Endothelial cell of umbilical vein (primary cell): ENCODE measurements at regions not wholly inside any gene's neighbourhood (a gene's known extent, or its start where the extent isn't known, plus 50 kb on each side); places are given as distances from the start of the nearest gene placed in this dataset.

ENCODE experiments used
- BruUV-seq: library from RNA; stranded (reverse); fragments of 400-500 nt; replicated peaks from 2 replicates; lab custom pipeline; 2021; lab: Mats Ljungman, UMichigan
- CTCF ChIA-PET: fragments of 300-600, 350-600 bp; sonication (Branson Sonifier 250); formaldehyde crosslinking; loops from one replicate; lab custom pipeline; 2021; ENCODE audit warnings: antibody characterized with exemption, inconsistent platforms; lab: Charles Lee
- POLR2A ChIA-PET: fragments of 300-600, 350-600 bp; sonication (Branson Sonifier 250); formaldehyde crosslinking; loops from one replicate; lab custom pipeline; 2021; ENCODE audit warnings: antibody characterized with exemption, inconsistent platforms; lab: Charles Lee
- DNase-seq: peaks from one replicate; pipeline ENCODE4 v3.0.0-alpha.2; 2011; ENCODE audit warnings: low read depth, low spot score
- FAIRE-seq: peaks from 2 replicates; lab custom pipeline; 2011; peaks lifted over from hg19 to GRCh38; lab: Jason Lieb, UNC
- H2AFZ ChIP-seq: 2 replicates; pipeline ENCODE4 v1.6.0; 2012; ENCODE audit warnings: low read depth, low read length, control low read depth, inconsistent platforms
- H3K27ac ChIP-seq: 2 replicates; pipeline ENCODE4 v1.5.1; 2011; ENCODE audit warnings: low read depth, mild to moderate bottlenecking, control low read depth, low read length, moderate library complexity; ENCODE audit not compliant: insufficient read depth
- H3K27me3 ChIP-seq, 2 experiments: 2 replicates each; pipeline versions ENCODE4 v1.6.0 to v1.6.1; 2011; ENCODE audit warnings: low read length in 2 of 2, mixed read lengths in 1 of 2; ENCODE audit not compliant: control insufficient read depth in 2 of 2, insufficient read depth in 2 of 2
- H3K36me3 ChIP-seq, 2 experiments: 2 replicates in 1 of 2; 3 replicates in 1 of 2; pipeline ENCODE4 v1.5.1; 2011; ENCODE audit warnings: low read length in 2 of 2, mild to moderate bottlenecking in 1 of 2, moderate library complexity in 1 of 2; ENCODE audit not compliant: control insufficient read depth in 2 of 2, insufficient read depth in 2 of 2; ENCODE audit errors: extremely low read depth in 1 of 2
- H3K4me1 ChIP-seq: 3 replicates; pipeline ENCODE4 v1.5.1; 2011; ENCODE audit warnings: mild to moderate bottlenecking, low read length; ENCODE audit not compliant: control insufficient read depth, insufficient read depth; ENCODE audit errors: extremely low read depth
- H3K4me2 ChIP-seq: 2 replicates; pipeline ENCODE4 v1.6.1; 2011; ENCODE audit warnings: low read length, control low read depth, mixed read lengths; ENCODE audit not compliant: insufficient read depth
- H3K4me3 ChIP-seq, 3 experiments: fragments of 200-600 bp in 1 of 3; sonication (generic), shearing (Covaris generic) in 1 of 3; replicated peaks in 1 of 3; 2 replicates each; pipeline ENCODE4 v1.5.1; 2011 to 2016; ENCODE audit warnings: control low read depth in 3 of 3, low read length in 3 of 3, mild to moderate bottlenecking in 2 of 3, inconsistent platforms in 1 of 3, low read depth in 1 of 3, moderate library complexity in 1 of 3; ENCODE audit not compliant: insufficient read depth in 1 of 3
- H3K79me2 ChIP-seq: 2 replicates; pipeline ENCODE4 v1.6.0; 2012; ENCODE audit warnings: low read length, inconsistent platforms; ENCODE audit not compliant: control insufficient read depth, insufficient read depth
- H3K9ac ChIP-seq: replicated peaks from 2 replicates; pipeline ENCODE3; 2011; ENCODE audit warnings: low read length, control low read depth; ENCODE audit not compliant: insufficient read depth; ENCODE audit errors: extremely low read depth
- H3K9me1 ChIP-seq: replicated peaks from 3 replicates; pipeline ENCODE4 v1.6.0; 2011; ENCODE audit warnings: mild to moderate bottlenecking, low read length; ENCODE audit not compliant: control insufficient read depth, insufficient read depth; ENCODE audit errors: extremely low read depth
- H3K9me3 ChIP-seq: replicated peaks from 2 replicates; pipeline ENCODE4 v1.5.1; 2012; ENCODE audit warnings: low read length, inconsistent platforms; ENCODE audit not compliant: control insufficient read depth, insufficient read depth
- H4K20me1 ChIP-seq: replicated peaks from 2 replicates; pipeline ENCODE3; 2011; ENCODE audit warnings: mild to moderate bottlenecking, low read length; ENCODE audit not compliant: control insufficient read depth, insufficient read depth; ENCODE audit errors: extremely low read depth
- CTCF ChIP-seq, 2 donors: IDR thresholded peaks; 1 replicate in 1 of 2; 2 replicates in 1 of 2; pipeline ENCODE4 v1.5.1; 2011; ENCODE audit warnings: low read length in 2 of 2, mild to moderate bottlenecking in 2 of 2, moderate library complexity in 2 of 2, control low read depth in 1 of 2, inconsistent platforms in 1 of 2, low read depth in 1 of 2; ENCODE audit not compliant: insufficient read depth in 1 of 2; ENCODE audit errors: extremely low read depth in 1 of 2
- EZH2 ChIP-seq: IDR thresholded peaks from 2 replicates; pipeline ENCODE4 v1.6.1; 2012; ENCODE audit warnings: borderline replicate concordance, low read depth, mild to moderate bottlenecking, moderate library complexity, low read length, inconsistent platforms; ENCODE audit not compliant: severe bottlenecking
- FOS ChIP-seq: IDR thresholded peaks from 2 replicates; pipeline ENCODE4 v1.6.1; 2011; ENCODE audit warnings: mild to moderate bottlenecking, low read length, moderate library complexity, borderline replicate concordance; ENCODE audit not compliant: insufficient read depth
- GATA2 ChIP-seq: IDR thresholded peaks from 2 replicates; pipeline ENCODE4 v1.7.0; 2011; ENCODE audit warnings: low read depth, mild to moderate bottlenecking, moderate library complexity, mixed read lengths, low read length; ENCODE audit not compliant: insufficient read length, insufficient read depth
- JUN ChIP-seq: IDR thresholded peaks from 2 replicates; pipeline ENCODE4 v1.6.1; 2011; ENCODE audit warnings: borderline replicate concordance, low read depth; ENCODE audit not compliant: insufficient read length, insufficient read depth
- MYC ChIP-seq: IDR thresholded peaks from one replicate; pipeline ENCODE4 v1.6.1; 2011; ENCODE audit warnings: mild to moderate bottlenecking, low read depth, low read length
- POLR2A ChIP-seq: IDR thresholded peaks from 2 replicates; pipeline ENCODE4 v1.6.1; 2012; ENCODE audit warnings: low read depth, mild to moderate bottlenecking, control low read depth, low read length
- POLR2AphosphoS5 ChIP-seq: IDR thresholded peaks from 2 replicates; pipeline ENCODE4 v1.6.1; 2012; ENCODE audit warnings: low read depth, mild to moderate bottlenecking, control low read depth, low read length, moderate library complexity; ENCODE audit not compliant: insufficient read depth
- dilution Hi-C: fragments of 300-500 bp; cut with MboI; formaldehyde crosslinking; loops from one replicate; pipeline ENCODE4 v1.15.0; 2019; ENCODE audit warnings: low sequenced_read_pairs; ENCODE audit not compliant: extremely low pct_ligation_motif_present
- intact Hi-C: fragments of 100-400 bp; cut with micrococcal nuclease; formaldehyde crosslinking; loops from one replicate; pipeline ENCODE4 v1.10.0; 2022
- TF ChIP-seq, protein P1 (sequence below): IDR thresholded peaks from 2 replicates; pipeline ENCODE4 v1.6.1; 2011; ENCODE audit not compliant: insufficient read depth, insufficient read length

- Histone ChIP-seq H3K4me1 (no peaks in the 10 kb centered on the region), H3K4me3 (no peak overlapping the region), H3K79me2 (no peaks in the 10 kb centered on the region), H4K20me1 (no peaks in the 10 kb centered on the region), H3K9ac (no peak overlapping the region), H3K4me2 (no peak overlapping the region), H2AFZ (no peak overlapping the region), H3K27ac (no peak overlapping the region), H3K9me1 (no peaks in the 10 kb centered on the region), H3K27me3 (no peaks in the 10 kb centered on the region), H3K9me3 (no peaks in the 10 kb centered on the region), H3K36me3 (no peaks in the 10 kb centered on the region)
- FAIRE-seq (no peak), DNase-seq (no peak)
- no TSS peak for BruUV-seq
- ChIA-PET POLR2A (no interaction called here), CTCF (no interaction called here)
- dilution Hi-C loops (no loop called here), intact Hi-C loops (no loop called here)
- TF ChIP-seq GATA2: no peak
- no peak for TF ChIP-seq EZH2
- TF ChIP-seq JUN: no peak
- no peak for TF ChIP-seq POLR2A
- TF ChIP-seq, protein P1, sequence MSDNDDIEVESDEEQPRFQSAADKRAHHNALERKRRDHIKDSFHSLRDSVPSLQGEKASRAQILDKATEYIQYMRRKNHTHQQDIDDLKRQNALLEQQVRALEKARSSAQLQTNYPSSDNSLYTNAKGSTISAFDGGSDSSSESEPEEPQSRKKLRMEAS: no peak
Measured at GRCh38 chr13:109844396-109844795, 58.0 kb upstream of the IRS2 start.

GRCh38 chr13:109843695-109844094, 57.3 kb upstream of the IRS2 start:
- CTCF ChIA-PET: no interaction called here
- H3K4me3 ChIP-seq: no peak overlapping the region
- H3K27me3 ChIP-seq: no peaks in the 10 kb centered on the region
- intact Hi-C loops (no loop called here), dilution Hi-C loops (no loop called here)
- BruUV-seq: no TSS peak
- FAIRE-seq (no peak), DNase-seq (no peak)
- no peaks in the 10 kb centered on the region for H3K9me1 ChIP-seq
- TF ChIP-seq EZH2 (no peak), CTCF (IDR thresholded peaks at IDR 0.05; ENCODE audit: extremely low read depth in 1 of 2, insufficient read depth in 1 of 2, low read depth in 1 of 2, low read length in 2 of 2) (no peak), POLR2AphosphoS5 (no peak), POLR2A (no peak), GATA2 (no peak), MYC (no peak), FOS (no peak), JUN (no peak)
- TF ChIP-seq, protein P1: no peak
- no peak overlapping the region for H3K27ac ChIP-seq
- H3K9ac ChIP-seq: no peak overlapping the region
- no peaks in the 10 kb centered on the region for H3K36me3 ChIP-seq
- H3K4me1 ChIP-seq: no peaks in the 10 kb centered on the region
- no peak overlapping the region for H3K4me2 ChIP-seq
- H4K20me1 ChIP-seq: no peaks in the 10 kb centered on the region
- POLR2A ChIA-PET: no interaction called here
- H3K79me2 ChIP-seq: no peaks in the 10 kb centered on the region
- H3K9me3 ChIP-seq: no peaks in the 10 kb centered on the region
- H2AFZ ChIP-seq: no peak overlapping the region
